ENCODE measurements at regions not wholly inside any gene's neighbourhood (a gene's known extent, or its start where the extent isn't known, plus 50 kb on each side); places are given as distances from the start of the nearest gene placed in this dataset.
"Not testable (repeated sequence)": the region's sequence is repeated elsewhere in the genome, so short reads cannot be mapped to it uniquely, and the experiment has no call there.

GRCh38 chr9:90981726-90982125 is 180.1 kb downstream of the SYK start:
- no peak for DNase-seq

- no peak for DNase-seq
These were observed 181.8 kb downstream of the SYK start for GRCh38 chr9:90983394-90983793.

- DNase-seq: no peak
These were observed 184.0 kb downstream of the SYK start for GRCh38 chr9:90985631-90986030.

GRCh38 chr9:90986161-90986560 is 184.5 kb downstream of the SYK start:
- DNase-seq: no peak

- no peak for DNase-seq
These were observed 185.9 kb downstream of the SYK start for GRCh38 chr9:90987566-90987965.

- DNase-seq: no peak
These were observed 186.7 kb downstream of the SYK start for GRCh38 chr9:90988318-90988717.

- DNase-seq: no peak
These were observed 190.3 kb downstream of the SYK start for GRCh38 chr9:90991953-90992352.

GRCh38 chr9:90995516-90995915 is 193.9 kb downstream of the SYK start:
- DNase-seq: no peak

GRCh38 chr9:90996154-90997065 is 194.8 kb downstream of the SYK start:
- DNase-seq: no peak

GRCh38 chr9:90998573-90998972 is 197.0 kb downstream of the SYK start:
- DNase-seq: no peak

GRCh38 chr9:90999425-91000397 is 198.1 kb downstream of the SYK start:
- DNase-seq: no peak

- DNase-seq: no peak
These were observed 199.6 kb downstream of the SYK start for GRCh38 chr9:91001146-91001611.

- DNase-seq: no peak
These were observed 202.9 kb downstream of the SYK start for GRCh38 chr9:91004484-91004883.

GRCh38 chr9:91004992-91005391 is 203.4 kb downstream of the SYK start:
- no peak for DNase-seq

- DNase-seq: no peak
These were observed 204.4 kb downstream of the SYK start for GRCh38 chr9:91006046-91006445.

- no peak for DNase-seq
These were observed 206.9 kb downstream of the SYK start for GRCh38 chr9:91008568-91008967.

- DNase-seq: no peak
These were observed 210.3 kb downstream of the SYK start for GRCh38 chr9:91011891-91012290.

GRCh38 chr9:91012933-91013841 is 211.6 kb downstream of the SYK start:
- no peak for DNase-seq

- no peak for DNase-seq
These were observed 215.6 kb downstream of the SYK start for GRCh38 chr9:91017245-91017644.

- DNase-seq: not testable (repeated sequence)
These were observed 218.3 kb downstream of the SYK start for GRCh38 chr9:91019871-91020270.

GRCh38 chr9:91021656-91022055 is 220.0 kb downstream of the SYK start:
- DNase-seq: not testable (repeated sequence)

- no peak for DNase-seq
These were observed 222.1 kb downstream of the SYK start for GRCh38 chr9:91023741-91024140.

All from stimulated activated CD4-positive, alpha-beta T cell treated with anti-CD3 and anti-CD28 coated beads, Interleukin-4, amount 100 ng/mL, for 24 hours (primary cell).